IMR-90 (cell line): ENCODE measurements at regions not wholly inside any gene's neighbourhood (a gene's known extent, or its start where the extent isn't known, plus 50 kb on each side); places are given as distances from the start of the nearest gene placed in this dataset.

Source experiments
- ATAC-seq: fragments of 200-7000 bp; cut with Tn5 transposase; 2 replicates; pipeline ENCODE4 v1.9.1; 2020; ENCODE audit warnings: low read depth, mild to moderate bottlenecking, moderate library complexity
- BruUV-seq: library from RNA; stranded (reverse); fragments of 400-500 nt; replicated peaks from 2 replicates; lab custom pipeline; 2021; lab: Mats Ljungman, UMichigan
- CTCF ChIA-PET: fragments of 300-600 bp; formaldehyde crosslinking; extraction: SDS; loops from one replicate; lab custom pipeline; 2021; ENCODE audit warnings: antibody characterized with exemption; lab: Yijun Ruan, JAX
- POLR2A ChIA-PET: fragments of 300-600 bp; sonication (Branson Sonifier 250); formaldehyde crosslinking; loops from one replicate; lab custom pipeline; 2022; ENCODE audit warnings: antibody characterized with exemption; ENCODE audit not compliant: unreplicated experiment; lab: Charles Lee
- DNase-seq: peaks from one replicate; pipeline ENCODE4 v3.0.0; 2013
- H2AFZ ChIP-seq: replicated peaks from 2 replicates; pipeline ENCODE3; 2013; ENCODE audit warnings: low read length, mild to moderate bottlenecking; ENCODE audit not compliant: poor library complexity
- H2AK5ac ChIP-seq: 2 replicates; pipeline ENCODE4 v1.6.1; 2013; ENCODE audit warnings: low read depth, low read length, inconsistent platforms
- H2AK9ac ChIP-seq: replicated peaks from 2 replicates; pipeline ENCODE3; 2013; ENCODE audit warnings: mild to moderate bottlenecking, low read depth, low read length, moderate library complexity; ENCODE audit not compliant: poor library complexity
- H2BK120ac ChIP-seq: 2 replicates; pipeline ENCODE4 v1.6.1; 2013; ENCODE audit warnings: low read depth, low read length, inconsistent platforms
- H2BK15ac ChIP-seq: 3 replicates; pipeline ENCODE4 v1.6.1; 2013; ENCODE audit warnings: low read depth, low read length, inconsistent platforms
- H2BK20ac ChIP-seq: 2 replicates; pipeline ENCODE4 v1.6.1; 2013; ENCODE audit warnings: low read depth, mild to moderate bottlenecking, inconsistent platforms, low read length, moderate library complexity
- H2BK5ac ChIP-seq: 2 replicates; pipeline ENCODE4 v1.6.1; 2013; ENCODE audit warnings: mild to moderate bottlenecking, low read depth, low read length, inconsistent platforms; ENCODE audit not compliant: poor library complexity, severe bottlenecking
- H3K14ac ChIP-seq: replicated peaks from 2 replicates; pipeline ENCODE4 v1.6.1; 2013; ENCODE audit warnings: low read depth, low read length, inconsistent platforms
- H3K18ac ChIP-seq: 2 replicates; pipeline ENCODE4 v1.6.1; 2013; ENCODE audit warnings: low read depth, low read length, control low read depth
- H3K23ac ChIP-seq: 2 replicates; pipeline ENCODE4 v1.6.1; 2013; ENCODE audit warnings: low read depth, low read length, inconsistent platforms
- H3K27ac ChIP-seq: 2 replicates; pipeline ENCODE4 v1.5.1; 2013; ENCODE audit warnings: mild to moderate bottlenecking, control low read depth, low read length; ENCODE audit not compliant: insufficient read depth
- H3K27me3 ChIP-seq: 2 replicates; pipeline ENCODE4 v1.6.1; 2013; ENCODE audit warnings: low read length; ENCODE audit not compliant: control insufficient read depth, insufficient read depth
- H3K36me3 ChIP-seq: 2 replicates; pipeline ENCODE4 v1.6.1; 2013; ENCODE audit warnings: low read length, mixed read lengths; ENCODE audit not compliant: control insufficient read depth, insufficient read depth
- H3K4ac ChIP-seq: 2 replicates; pipeline ENCODE4 v1.6.1; 2013; ENCODE audit warnings: low read depth, low read length, inconsistent platforms
- H3K4me1 ChIP-seq: 2 replicates; pipeline ENCODE4 v1.6.1; 2013; ENCODE audit warnings: low read length, mixed read lengths; ENCODE audit not compliant: control insufficient read depth, insufficient read depth
- H3K4me2 ChIP-seq: 2 replicates; pipeline ENCODE4 v1.6.1; 2013; ENCODE audit warnings: low read depth, mild to moderate bottlenecking, control low read depth, low read length, moderate library complexity
- H3K4me3 ChIP-seq: 2 replicates; pipeline ENCODE4 v1.5.1; 2013; ENCODE audit warnings: low read depth, mild to moderate bottlenecking, control low read depth, low read length, moderate library complexity; ENCODE audit not compliant: insufficient read depth
- H3K56ac ChIP-seq: 2 replicates; pipeline ENCODE4 v1.6.1; 2013; ENCODE audit warnings: low read length, inconsistent platforms; ENCODE audit not compliant: insufficient read depth; ENCODE audit errors: extremely low read depth
- H3K79me1 ChIP-seq, 2 experiments: 2 replicates each; pipeline ENCODE4 v1.6.1; 2013; ENCODE audit warnings: low read length in 2 of 2, inconsistent platforms in 1 of 2, low read depth in 1 of 2
- H3K9ac ChIP-seq: 2 replicates; pipeline ENCODE4 v1.6.1; 2013; ENCODE audit warnings: low read depth, low read length, control low read depth
- H3K9me1 ChIP-seq: 2 replicates; pipeline ENCODE4 v1.6.1; 2013; ENCODE audit warnings: low read length, inconsistent platforms; ENCODE audit not compliant: insufficient read depth
- H3K9me3 ChIP-seq: 2 replicates; pipeline ENCODE4 v1.6.1; 2013; ENCODE audit warnings: low read length; ENCODE audit not compliant: control insufficient read depth, insufficient read depth
- H4K20me1 ChIP-seq: 2 replicates; pipeline ENCODE4 v1.6.1; 2013; ENCODE audit warnings: low read length, inconsistent platforms; ENCODE audit not compliant: insufficient read depth
- H4K5ac ChIP-seq: 2 replicates; pipeline ENCODE4 v1.6.1; 2013; ENCODE audit warnings: mild to moderate bottlenecking, low read depth, low read length, control low read depth
- H4K8ac ChIP-seq, 2 experiments: 2 replicates each; pipeline ENCODE4 v1.6.1; 2013; ENCODE audit warnings: low read depth in 2 of 2, low read length in 2 of 2, control low read depth in 1 of 2, inconsistent platforms in 1 of 2
- H4K91ac ChIP-seq: 2 replicates; pipeline ENCODE4 v1.6.1; 2013; ENCODE audit warnings: low read depth, low read length, inconsistent platforms; ENCODE audit not compliant: insufficient read depth
- CHD1 ChIP-seq: IDR thresholded peaks from 2 replicates; pipeline ENCODE4 v1.6.1; 2012; ENCODE audit warnings: low read depth, low read length, improper control_type of control experiment
- MAFK ChIP-seq: IDR thresholded peaks from 2 replicates; pipeline ENCODE4 v1.6.1; 2012; ENCODE audit warnings: low read depth, low read length, improper control_type of control experiment
- MXI1 ChIP-seq: IDR thresholded peaks from 2 replicates; pipeline ENCODE4 v1.6.1; 2012; ENCODE audit warnings: low read depth, mild to moderate bottlenecking, low read length, moderate library complexity, borderline replicate concordance
- WGBS, 2 experiments: methylation state at CpG; one replicate each; pipeline versions ENCODE4 v1.1.5 to v1.1.7; 2013; ENCODE audit warnings: missing lambda C conversion rate in 2 of 2; ENCODE audit not compliant: insufficient read length in 1 of 2; ENCODE audit errors: extremely low coverage in 2 of 2; 5-methylcytosine and 5-hydroxymethylcytosine counted together
- dilution Hi-C: fragments of 300-500 bp; cut with HindIII; formaldehyde crosslinking; loops from one replicate; pipeline ENCODE4 v1.14.3; 2018; ENCODE audit warnings: low sequenced_read_pairs; ENCODE audit not compliant: unreplicated experiment
- in situ Hi-C: fragments of 300-500 bp; cut with MboI; formaldehyde crosslinking; loops from 3 replicates; pipeline ENCODE4 v1.14.3; 2019; ENCODE audit warnings: low sequenced_read_pairs, inconsistent platforms, mixed read lengths
- intact Hi-C: fragments of 100-400 bp; cut with micrococcal nuclease; formaldehyde crosslinking; loops from 2 replicates; pipeline ENCODE4 v1.10.0; 2022
- TF ChIP-seq, protein P1 (sequence below): conservative IDR thresholded peaks from 2 replicates; pipeline ENCODE4 v1.5.1; 2012; ENCODE audit warnings: mild to moderate bottlenecking, low read depth, low read length, improper control_type of control experiment

DNA sequence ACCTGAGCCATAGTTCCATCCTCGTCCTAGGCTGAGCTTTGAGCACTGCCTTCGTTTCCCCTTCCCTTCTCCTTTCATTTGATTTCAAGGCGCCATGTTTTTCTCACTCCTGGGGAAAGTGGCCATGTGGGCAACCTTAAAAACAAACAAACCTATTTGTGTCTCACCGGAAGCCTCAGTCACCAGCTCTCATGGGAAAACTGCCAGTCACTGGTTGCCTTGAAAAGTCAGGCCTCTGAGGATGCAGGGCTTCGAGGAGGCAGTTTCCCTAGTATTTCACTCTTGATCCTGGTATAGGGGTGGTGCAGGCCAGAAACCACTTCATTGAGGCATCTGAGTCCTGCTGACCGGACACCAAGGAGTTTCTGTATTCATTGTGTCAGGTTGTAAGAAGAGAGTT is 59.2 kb upstream of the TRIB2 start:
- no TSS peak for BruUV-seq

More for the DNA sequence above, 59.2 kb upstream of the TRIB2 start:
- TF ChIP-seq, protein P1, sequence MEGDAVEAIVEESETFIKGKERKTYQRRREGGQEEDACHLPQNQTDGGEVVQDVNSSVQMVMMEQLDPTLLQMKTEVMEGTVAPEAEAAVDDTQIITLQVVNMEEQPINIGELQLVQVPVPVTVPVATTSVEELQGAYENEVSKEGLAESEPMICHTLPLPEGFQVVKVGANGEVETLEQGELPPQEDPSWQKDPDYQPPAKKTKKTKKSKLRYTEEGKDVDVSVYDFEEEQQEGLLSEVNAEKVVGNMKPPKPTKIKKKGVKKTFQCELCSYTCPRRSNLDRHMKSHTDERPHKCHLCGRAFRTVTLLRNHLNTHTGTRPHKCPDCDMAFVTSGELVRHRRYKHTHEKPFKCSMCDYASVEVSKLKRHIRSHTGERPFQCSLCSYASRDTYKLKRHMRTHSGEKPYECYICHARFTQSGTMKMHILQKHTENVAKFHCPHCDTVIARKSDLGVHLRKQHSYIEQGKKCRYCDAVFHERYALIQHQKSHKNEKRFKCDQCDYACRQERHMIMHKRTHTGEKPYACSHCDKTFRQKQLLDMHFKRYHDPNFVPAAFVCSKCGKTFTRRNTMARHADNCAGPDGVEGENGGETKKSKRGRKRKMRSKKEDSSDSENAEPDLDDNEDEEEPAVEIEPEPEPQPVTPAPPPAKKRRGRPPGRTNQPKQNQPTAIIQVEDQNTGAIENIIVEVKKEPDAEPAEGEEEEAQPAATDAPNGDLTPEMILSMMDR: no peak
- TF ChIP-seq CHD1 (no peak), MAFK (no peak), MXI1 (no peak)
- 72% methylated on average over 2 of the region's 6 CpGs; no CpG with 5 or more reads in 1 of the 2 experiments for WGBS, 2 experiments
- dilution Hi-C loops: no loop called here
- in situ Hi-C loops: no loop called here
- Histone ChIP-seq H3K23ac (no peak overlapping the region), H3K9me1 (no peaks in the 10 kb centered on the region), H4K8ac (no peak overlapping the region), H3K4me1 (no peaks in the 10 kb centered on the region), H4K5ac (no peak overlapping the region), H2AFZ (no peak overlapping the region), H2AK5ac (no peak overlapping the region), H3K14ac (no peak overlapping the region), H3K56ac (no peak overlapping the region), H3K9me3 (no peaks in the 10 kb centered on the region; the same call in 1 of the 2 replicates), H3K36me3 (no peaks in the 10 kb centered on the region), H2BK120ac (no peak overlapping the region), H2BK15ac (no peak overlapping the region), H3K27me3 (no peaks in the 10 kb centered on the region; the same call in 1 of the 2 replicates), H3K4me2 (no peak overlapping the region), H3K4me3 (no peak overlapping the region), H3K27ac (no peak overlapping the region), H4K91ac (no peak overlapping the region), H3K79me1 (no peaks in the 10 kb centered on the region), H2BK20ac (no peak overlapping the region), H3K9ac (no peak overlapping the region), H3K4ac (no peak overlapping the region), H3K18ac (no peak overlapping the region), H2AK9ac (no peak overlapping the region), H4K20me1 (no peaks in the 10 kb centered on the region), H2BK5ac (no peak overlapping the region)
- no peak for ATAC-seq
- intact Hi-C loops: no loop called here
- CTCF ChIA-PET: no interaction called here
- DNase-seq: no peak
- POLR2A ChIA-PET: no interaction called here
